ENCODE measurements at regions not wholly inside any gene's neighbourhood (a gene's known extent, or its start where the extent isn't known, plus 50 kb on each side); places are given as distances from the start of the nearest gene placed in this dataset.
"Not testable (repeated sequence)": the region's sequence is repeated elsewhere in the genome, so short reads cannot be mapped to it uniquely, and the experiment has no call there.

DNA sequence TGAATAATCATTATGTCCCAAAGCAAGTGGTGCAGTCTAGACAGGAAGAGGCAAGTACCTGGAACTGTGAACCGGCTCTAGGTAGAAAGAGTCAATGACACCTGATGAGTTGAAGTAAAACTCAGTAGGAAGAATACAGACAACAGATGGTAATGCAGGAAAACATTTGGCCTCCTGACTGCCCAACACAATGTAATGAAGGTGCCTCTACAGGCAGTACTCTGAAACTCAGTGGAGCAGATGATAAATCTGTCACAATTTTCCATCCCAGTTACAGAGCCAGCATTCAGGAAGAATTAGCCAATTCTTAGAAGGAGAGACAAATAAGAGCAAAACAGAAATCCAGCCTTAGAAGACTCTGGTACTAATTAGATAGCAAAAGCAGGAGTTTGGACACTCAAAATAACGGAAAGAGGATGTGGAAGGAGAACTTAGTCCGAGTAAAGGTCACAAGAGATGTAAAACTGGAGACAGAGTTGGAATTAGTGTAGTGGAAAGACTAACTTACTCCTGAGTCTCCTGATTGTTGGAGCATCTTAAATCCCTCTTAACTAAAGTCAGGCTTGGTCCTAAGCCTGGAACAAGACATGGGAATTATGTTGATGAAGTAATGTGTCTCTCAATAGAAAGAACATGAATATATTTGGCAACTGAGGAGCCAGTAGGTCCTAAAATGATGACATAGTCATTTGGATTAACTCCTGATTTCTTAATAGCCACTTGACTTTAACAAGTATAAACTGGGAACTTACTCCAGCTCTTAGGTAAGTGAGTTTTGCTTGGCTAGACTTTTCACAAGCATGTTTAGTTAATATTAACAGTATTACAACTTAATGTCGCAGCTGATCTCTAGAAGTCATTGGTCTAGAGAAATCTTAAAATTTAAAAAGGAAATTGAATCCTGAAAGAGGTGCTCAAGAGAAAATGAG lies 457.3 kb upstream of the MIR17HG start:
- DNase-seq: no peak

DNA sequence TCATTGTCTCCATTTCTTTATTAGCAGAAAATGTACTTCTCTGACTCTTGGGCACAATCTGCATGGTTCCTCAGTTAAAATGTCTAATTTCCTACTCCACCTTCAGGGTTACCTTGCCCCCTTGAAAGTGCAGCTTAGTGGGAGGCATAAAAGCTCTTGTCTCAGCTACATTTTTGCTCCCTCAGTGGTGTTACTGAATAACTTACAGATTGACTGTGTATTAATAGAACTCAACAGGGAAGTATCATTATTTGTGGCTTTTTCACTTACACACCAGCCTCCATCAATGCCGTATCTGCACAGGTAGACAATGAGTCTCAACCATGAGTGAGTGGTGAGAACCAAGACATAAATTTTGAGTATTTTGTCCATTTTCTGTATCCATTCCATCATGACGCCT lies 456.2 kb upstream of the MIR17HG start:
- DNase-seq: no peak

DNA sequence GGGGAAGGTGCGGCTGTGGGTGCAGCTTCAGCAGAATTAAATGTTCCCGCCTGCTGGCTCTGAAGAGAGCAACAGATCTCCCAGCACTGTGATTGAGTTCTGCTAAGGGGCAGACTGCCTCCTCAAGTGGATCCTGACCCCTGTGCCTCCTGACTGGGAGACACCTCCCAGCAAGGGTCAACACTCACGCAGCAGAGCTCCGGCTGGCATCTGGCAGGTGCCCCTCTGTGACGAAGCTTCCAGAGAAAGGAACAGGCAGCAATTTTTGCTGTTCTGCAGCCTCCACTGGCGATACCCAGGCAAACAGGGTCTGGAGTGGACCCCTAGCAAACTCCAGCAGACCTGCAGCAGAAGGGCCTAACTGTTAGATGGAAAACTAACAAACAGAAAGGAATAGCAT lies 454.3 kb upstream of the MIR17HG start:
- DNase-seq: not testable (repeated sequence)

DNA sequence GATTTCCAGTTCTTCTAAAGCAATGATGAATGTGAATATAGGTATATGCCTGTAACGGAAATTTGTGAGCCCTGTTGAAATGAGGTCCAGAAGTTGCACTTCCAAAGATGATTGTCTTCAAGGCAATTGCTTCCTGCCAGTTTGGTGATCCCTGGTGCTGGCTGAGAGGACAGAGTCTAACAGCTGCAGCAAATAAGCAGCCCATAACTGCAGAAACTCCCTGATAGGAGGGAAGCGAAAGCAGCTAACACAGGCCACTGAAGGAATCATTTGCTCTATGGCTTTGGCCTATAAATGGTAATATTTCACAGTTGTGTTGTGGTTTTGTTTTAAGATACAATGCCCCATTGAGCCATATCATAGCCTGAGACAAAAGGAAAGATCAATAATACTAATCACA lies 451.5 kb upstream of the MIR17HG start:
- no peak for DNase-seq

DNA sequence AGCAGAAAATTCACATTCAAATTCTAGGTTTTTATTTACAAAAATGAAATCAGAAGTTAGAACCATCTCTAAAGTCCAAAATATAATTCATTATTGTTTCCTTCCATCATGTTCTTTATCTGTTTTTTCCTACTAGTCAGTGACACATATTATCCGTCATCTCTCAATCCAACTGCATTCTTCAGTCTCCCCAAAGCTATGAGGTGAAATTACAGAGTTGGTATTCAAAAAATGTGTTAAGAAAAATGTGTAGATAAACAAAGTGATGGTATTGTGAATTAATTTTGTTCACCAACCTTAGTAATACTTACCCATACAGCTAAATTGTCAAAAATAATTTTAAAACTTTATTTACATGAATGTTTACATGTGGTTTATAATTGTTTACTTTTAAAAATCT lies 448.7 kb upstream of the MIR17HG start:
- no peak for DNase-seq

DNA sequence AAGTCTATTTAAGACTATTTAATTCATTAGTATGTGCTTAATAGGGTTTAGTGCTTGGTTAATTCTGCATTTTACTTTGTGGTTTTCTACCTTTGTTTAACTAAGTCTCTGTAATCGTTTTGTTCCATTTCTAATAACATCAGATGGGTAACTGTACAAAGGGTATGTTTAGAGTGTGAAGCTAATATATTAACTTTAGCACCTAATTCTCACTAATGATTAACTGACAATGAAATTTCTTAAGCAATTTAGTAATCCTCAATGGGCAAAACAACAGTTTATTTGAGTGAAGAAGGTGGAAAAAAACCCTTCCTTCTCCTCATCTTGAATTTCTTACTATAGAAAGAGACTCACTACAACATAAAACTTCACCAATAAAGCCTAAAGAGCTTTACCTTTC lies 448.1 kb upstream of the MIR17HG start:
- DNase-seq: no peak

DNA sequence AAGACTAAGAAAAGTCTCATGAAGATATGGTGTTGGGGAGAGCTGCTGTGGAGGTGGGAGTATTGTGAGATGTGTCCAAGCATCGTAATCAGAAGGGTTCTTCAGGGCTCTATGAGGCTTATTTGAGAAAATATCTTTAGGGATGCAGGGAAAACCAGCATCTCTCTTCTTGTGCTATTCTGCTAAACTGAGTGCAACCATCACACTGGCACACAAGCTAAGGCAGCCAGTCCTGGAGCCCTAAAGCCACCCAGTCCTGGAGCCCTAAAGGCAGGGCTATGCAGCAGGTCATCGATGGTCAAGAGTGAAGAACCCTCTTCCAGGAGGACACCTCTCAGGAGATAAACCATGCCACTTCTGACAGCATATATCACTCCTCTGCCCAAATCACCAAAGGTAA lies 445.2 kb upstream of the MIR17HG start:
- DNase-seq: no peak

DNA sequence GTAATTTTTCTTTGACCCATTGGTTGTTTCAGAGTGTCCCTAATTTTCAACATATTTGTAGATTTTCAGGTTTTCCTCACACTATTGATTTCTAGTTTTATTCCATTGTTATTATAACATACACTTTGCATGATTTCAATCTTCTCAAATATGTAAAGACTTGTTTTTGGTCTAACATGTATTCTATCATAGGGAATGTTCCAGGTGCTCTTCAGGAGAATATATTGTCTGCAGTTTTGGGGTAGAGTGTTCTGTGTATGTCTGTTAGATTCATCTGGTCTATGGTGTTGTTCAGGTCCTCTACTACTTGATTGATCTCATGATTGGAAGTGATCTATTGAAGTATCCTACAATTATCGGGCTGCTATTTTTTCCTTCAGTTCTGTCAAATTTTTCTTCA lies 440.9 kb upstream of the MIR17HG start:
- no peak for DNase-seq

DNA sequence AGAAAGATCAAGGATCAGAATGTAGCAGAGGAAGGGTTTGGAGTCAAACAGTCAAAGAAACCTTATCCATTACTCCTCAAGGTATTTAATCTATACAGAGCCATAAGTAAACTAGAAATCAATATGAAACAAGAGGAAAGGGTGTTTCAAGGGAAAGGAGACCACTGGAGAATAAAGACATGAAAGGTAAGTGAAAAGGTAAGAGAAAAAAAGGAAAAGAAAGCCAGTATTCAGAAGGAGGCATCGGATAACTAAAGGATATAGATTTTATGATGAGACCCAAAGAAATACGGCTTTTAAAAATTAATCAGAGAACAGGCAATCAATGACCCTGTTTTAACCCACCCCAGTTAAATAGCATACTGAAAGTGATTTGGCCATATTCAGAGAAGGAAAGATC lies 438.7 kb upstream of the MIR17HG start:
- no peak for DNase-seq

DNA sequence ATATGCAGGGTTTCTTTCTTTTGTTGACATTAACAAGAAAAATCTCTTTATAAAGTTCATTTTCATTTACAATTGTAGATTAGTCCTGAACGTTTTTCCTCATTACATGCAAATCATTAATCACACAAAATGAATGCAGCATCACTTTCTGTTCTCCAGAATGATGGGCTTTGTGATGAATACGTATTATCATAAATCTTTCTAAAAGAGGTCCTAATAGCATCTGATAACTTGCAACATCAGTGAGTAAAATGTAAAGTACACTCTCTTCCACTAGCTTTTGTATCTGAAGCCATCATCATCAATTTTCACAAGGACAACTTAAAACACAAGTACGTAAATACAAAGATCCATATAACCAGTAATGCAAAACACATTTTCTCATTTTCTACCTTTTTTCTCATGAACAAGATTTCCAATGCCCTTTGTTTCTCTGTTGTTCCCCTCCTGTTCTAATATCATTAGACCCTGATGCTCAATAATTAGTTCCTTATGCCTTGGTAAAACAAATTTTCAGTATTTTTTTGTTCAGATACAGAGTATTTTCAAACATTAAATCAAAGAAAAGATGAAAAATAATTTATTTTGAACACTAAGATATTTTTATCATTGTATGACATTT lies 437.4 kb upstream of the MIR17HG start:
- DNase-seq: no peak

DNA sequence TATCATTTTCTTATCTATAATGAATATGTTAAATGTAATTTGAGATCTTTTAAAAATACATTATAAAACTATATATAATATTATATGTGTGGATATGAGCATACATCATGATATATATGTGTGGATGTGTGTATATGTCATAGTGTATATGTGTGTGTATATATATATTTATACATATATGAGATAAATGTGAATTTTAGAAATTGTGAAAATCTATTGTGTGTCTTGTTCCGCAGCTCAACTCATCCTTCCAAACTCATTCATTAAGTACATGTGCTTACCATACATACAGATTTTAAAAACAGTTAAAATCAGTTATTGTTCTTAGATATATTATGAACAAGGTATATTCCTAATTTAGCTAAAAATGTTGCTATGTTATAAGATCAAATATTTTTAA lies 435.2 kb upstream of the MIR17HG start:
- no peak for DNase-seq

DNA sequence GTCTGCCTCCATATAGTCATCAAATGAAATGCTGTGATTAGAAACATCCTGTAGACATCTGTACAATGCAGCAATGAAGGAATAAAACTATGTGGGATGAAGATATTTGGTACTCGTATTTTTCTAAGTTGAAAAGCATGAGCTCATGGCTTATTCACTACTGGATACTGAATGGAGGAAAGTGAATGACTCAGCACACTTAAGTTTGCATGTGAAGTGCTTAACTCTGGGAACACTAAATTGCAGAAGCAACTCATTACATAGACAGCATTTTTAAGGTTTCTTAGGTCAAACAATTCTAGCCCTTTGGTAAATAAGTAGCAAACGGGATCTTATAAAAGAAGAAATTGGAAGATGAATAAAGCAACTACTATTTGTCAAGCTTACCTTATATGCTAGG lies 429.0 kb upstream of the MIR17HG start:
- DNase-seq: no peak

DNA sequence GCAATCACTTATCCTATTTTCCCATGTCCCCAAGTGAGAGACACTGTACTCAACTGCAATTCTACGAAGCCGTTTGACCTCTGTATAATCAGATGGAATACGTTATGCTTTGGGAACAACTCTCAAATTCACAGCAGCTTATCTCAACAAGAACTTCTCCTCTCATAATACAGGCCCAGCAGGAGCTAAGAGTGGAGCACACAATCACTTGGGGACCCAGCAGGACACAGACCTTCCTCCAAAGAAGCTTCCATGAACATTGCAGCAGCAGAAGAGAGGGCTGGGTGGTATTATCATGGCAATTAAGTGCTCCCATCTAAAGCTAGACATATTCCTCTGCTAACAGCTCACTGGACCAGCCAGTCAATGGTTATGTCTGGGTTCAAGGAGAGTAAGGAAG lies 428.3 kb upstream of the MIR17HG start:
- no peak for DNase-seq

DNA sequence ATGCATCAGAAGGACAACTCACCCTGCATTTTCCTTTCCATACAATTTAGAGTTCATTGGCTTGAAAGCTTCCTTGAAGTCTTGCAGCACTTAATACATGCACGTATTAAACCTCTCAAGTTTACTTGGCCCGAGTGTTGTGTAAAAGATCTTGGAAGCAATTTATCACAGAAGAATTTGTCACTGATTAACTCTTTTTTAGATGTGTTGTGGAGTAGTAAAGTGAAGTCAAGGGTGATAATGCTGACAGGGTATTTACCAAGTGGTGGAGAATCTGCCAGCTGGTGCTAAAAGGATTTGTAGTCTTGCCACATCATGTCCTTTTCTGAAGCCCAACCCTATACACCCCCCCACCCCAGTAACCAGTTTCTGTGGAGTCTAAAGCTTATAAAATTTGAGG lies 421.0 kb upstream of the MIR17HG start:
- DNase-seq: no peak

DNA sequence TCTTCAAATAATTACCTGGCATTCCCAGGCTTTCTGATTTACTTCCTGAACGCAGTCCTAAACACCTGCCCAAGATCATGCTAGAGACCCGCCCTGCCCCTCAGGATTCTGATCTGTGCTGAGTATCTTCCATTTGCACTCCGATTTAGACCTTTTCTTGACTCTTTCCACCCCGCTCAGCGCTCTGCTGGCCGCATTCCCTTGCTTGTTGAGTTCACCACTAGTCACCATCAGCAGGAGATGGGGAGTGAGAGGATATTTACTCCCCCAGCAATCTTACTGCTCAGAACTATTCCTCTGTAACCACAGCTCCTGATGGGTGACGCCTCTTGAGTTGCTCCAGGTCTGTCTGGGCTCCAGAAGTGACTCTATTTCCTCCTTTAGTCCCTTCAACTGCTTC lies 419.4 kb upstream of the MIR17HG start:
- DNase-seq: no peak

DNA sequence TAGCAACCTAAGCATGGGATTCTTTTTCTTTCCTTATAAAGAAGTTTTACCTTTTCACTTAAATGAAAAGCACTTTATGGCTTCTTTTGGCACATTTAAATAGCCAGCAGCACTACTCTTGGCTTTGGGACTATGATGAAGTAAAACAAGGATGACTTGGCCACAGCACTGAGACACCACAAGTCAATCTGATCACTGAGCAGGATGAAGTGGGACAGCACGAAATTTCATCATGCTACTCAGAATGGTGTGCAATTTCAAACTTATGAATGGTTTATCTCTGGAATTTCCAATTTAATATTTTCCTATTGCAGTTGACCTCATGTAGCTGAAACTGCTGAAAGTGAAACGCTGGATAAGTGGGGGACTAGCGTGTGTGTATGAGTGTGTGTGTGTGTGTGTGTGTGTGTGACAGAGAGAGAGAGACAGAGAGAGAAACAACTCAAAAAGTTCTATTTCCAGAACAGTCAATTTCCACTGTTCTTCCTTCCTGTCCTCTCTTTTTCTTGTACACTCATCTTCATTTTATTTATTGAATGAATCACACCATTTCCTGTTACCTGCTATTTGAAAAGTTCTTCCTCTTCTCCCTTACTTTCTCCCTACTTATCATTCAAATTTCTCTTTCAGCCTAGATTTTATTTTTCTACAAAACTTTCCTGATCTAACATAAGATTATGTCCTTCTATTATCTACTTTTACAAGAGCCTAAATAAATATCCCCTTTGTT lies 414.2 kb upstream of the MIR17HG start:
- no peak for DNase-seq

DNA sequence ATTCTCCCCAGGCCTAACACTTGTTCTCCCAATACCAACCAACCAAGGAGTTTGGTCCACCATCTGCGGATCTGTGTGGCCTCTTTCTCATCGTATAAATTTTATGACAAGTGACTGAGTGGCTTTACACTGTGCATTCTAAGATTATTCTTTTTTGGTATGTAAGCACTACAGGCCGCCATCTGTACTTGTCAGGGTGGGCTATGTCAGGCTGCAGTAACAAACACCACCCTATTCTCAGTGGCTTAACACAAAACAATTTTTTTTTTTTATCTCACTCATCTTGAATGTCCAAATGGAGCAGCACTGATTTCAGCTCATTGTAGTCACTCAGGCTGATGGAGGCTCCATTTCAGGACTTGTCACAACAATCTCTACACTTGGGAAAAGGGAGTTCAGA lies 412.7 kb upstream of the MIR17HG start:
- DNase-seq: no peak

DNA sequence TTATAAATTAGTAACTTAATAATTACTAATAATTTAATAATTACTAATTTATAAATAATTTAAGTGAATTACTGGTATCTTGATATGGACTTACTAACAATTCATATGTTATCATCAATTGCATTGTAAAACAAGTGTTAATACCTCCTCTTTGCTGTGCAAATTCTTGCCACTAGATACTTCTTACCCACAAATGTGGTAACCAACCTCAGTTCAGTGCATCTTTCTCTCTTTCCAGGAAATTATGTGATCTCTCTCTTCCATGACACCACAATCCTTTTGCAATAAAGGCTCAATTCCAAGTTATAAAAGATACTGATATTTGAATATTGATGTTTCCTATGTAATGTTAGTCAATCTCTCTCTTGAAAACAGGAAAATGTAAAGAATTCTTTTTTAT lies 408.6 kb upstream of the MIR17HG start:
- DNase-seq: no peak

DNA sequence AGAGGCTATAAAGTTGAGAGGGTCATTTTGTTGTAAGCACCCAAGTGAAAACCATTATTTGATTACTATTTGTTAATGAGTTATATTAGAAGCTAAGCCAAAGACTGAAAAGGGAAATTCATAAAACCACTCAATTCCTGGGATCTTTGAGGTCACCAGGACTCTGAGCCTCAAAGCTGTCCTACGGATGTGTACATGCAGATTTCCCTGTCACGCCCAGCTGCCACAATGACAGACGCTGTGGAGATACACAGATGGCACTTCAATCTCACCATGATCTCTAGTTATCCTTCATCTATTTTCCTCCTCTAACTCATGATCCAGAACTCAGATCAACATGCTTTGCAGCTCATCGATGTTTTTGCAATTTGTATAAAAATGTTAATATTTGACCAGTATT lies 403.5 kb upstream of the MIR17HG start:
- no peak for DNase-seq

DNA sequence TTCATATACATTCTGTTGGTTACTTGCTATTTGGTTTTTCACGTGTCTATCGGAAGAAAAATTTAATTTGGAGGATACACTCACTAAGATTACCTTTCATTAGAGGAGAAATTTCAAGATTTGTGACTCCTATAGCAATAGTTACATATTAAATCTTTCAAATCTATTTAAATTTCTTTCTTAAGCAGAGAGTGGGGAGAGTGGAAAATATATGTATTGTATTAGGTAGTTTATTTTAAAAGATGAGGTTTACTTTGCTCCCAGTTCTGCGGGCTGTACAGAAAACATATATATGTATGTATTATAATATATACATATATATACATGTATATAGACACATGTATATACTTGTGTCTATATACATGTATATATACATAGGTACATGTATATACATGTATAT lies 402.3 kb upstream of the MIR17HG start:
- DNase-seq: not testable (repeated sequence)

DNA sequence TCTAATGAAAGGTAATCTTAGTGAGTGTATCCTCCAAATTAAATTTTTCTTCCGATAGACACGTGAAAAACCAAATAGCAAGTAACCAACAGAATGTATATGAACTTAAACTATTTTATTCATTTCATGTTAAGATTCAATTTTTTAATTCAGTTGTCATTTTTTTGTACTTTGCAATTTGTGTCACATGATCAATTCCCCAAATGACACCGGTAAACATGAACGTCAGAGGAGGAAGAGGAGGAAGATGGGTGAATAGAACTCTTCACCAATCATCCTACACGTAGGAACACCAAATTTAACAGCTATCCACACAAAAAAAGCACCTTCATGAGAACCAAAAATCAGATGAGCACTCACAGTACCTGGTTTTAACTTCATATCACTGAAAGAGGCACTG lies 401.4 kb upstream of the MIR17HG start:
- DNase-seq: not testable (repeated sequence)

DNA sequence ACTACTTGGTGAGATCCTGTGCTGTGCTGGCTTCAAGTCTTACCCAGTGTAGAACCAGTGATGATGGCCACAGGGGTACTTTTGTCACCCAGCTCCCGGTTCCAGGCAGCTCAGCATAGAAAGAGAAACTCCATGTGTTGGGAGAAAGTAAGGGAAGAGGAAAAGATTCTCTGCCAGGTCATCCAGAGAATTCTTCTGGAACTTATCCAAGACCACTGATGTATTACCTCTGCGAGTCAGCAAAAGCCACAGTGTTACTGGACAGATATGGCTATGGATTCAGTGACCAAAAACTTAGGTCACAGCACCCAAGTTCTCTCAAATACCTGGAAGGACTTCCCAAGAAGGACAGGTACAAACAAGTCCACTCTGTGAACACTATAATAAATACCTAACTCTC lies 399.5 kb upstream of the MIR17HG start:
- DNase-seq: no peak

DNA sequence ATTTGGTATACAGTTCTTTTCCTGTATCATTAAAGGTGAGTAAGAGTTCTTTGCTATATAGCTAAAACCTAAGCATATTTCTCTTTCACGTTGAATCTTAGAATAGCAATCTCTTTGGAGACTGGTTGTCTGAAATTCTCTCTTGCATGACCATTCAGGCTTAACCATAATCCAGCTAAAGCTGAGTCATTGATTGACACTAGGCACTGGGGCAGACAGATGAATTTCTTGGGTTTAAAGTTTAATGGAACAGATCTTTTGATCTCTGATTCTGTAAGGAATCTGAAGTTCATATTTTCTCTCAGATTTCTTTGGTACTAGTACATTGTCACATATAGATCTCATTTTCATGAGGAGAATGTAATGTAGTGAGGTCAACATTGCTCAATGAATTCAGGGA lies 397.3 kb upstream of the MIR17HG start:
- no peak for DNase-seq

DNA sequence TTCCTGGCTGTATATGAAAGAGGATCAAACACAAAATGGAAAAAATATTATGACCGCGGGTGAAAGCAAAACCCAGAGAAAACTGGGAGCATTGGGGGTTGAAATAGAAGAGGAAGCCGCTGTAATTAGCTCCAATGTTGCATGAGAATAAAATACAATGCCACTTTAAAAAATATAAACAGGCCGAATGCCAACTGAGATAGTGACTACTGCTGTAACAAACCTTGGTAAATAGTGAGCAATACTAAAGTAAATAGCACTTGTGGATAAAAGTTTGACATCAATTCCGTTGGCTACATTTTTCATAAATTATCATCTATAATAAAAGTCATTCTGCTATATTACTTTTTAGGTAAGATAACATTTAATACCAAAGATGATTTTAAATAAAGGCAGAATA lies 395.8 kb upstream of the MIR17HG start:
- DNase-seq: no peak

Data from NCI-H2107 (cell line).